Right cardiac atrium (tissue), 5 donors: ENCODE measurements at regions not wholly inside any gene's neighbourhood (a gene's known extent, or its start where the extent isn't known, plus 50 kb on each side); places are given as distances from the start of the nearest gene placed in this dataset.
"Not testable (repeated sequence)": the region's sequence is repeated elsewhere in the genome, so short reads cannot be mapped to it uniquely, and the experiment has no call there.

Source experiments
- ATAC-seq, 2 donors: fragments of 200-7000 bp; cut with Tn5 transposase; one replicate each; pipeline versions ENCODE4 v1.8.0 to v1.9.1; 2020; ENCODE audit warnings: moderate library complexity in 2 of 2, mild to moderate bottlenecking in 1 of 2
- DNase-seq, 3 donors: peaks; one replicate each; pipeline ENCODE4 v3.0.0-alpha.2; 2020
- H3K27ac ChIP-seq: one replicate; pipeline ENCODE4 v1.5.1; 2013; ENCODE audit warnings: mild to moderate bottlenecking, low read length, control low read depth, moderate library complexity
- H3K27me3 ChIP-seq: one replicate; pipeline ENCODE4 v1.6.1; 2013; ENCODE audit not compliant: control insufficient read depth, insufficient read depth
- H3K4me1 ChIP-seq: one replicate; pipeline ENCODE4 v1.6.1; 2013; ENCODE audit warnings: low read length; ENCODE audit not compliant: control insufficient read depth, insufficient read depth
- H3K4me3 ChIP-seq: one replicate; pipeline ENCODE4 v1.5.1; 2013; ENCODE audit warnings: low read length, control low read depth
- H3K9me3 ChIP-seq: one replicate; pipeline ENCODE4 v1.6.1; 2013; ENCODE audit warnings: low read length; ENCODE audit not compliant: control insufficient read depth
- WGBS: extraction: QIAGEN DNeasy Blood & Tissue Kit; methylation state at CpG from one replicate; pipeline ENCODE4 v1.1.7; 2013; 5-methylcytosine and 5-hydroxymethylcytosine counted together
- intact Hi-C, 4 donors: fragments of 100-400 bp; cut with DNase I; formaldehyde crosslinking; loops; one replicate each; pipeline versions ENCODE4 v1.11.0 to v1.14.0; 2022 to 2023
- donor health status: healthy with polysubstance abuse.
- donor health status: DM: no; HTN: yes; CAD: no.
- donor health status: DM: no; HTN: no; CAD: no.
- donor health status: DM: no; HTN: yes; CAD: no; lungs with severe emphysema.
- donor health status: DM: yes; HTN: yes; CAD: no.

DNA sequence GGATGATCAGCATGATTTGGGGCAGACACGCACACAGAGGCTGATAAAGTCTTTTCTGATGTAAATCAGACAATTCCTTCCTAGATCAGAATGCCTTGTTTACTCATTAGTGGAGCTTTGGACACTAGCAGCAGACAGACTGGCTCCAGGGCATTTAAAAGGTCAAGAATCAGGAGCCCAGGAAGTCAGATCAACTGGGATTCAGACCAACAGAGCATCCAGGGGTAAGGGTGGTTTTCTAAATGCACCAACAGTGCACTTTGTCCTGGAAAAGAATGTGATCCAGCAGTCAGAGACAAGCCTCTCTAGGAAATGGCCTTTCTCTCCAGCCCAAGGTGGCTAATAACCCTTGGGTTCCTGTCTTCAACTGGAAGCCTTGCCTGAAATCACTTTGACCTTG lies 405.3 kb downstream of the MED13L start:
- Histone ChIP-seq H3K27me3 (no peaks in the 10 kb centered on the region), H3K27ac (no peak overlapping the region), H3K9me3 (no peaks in the 10 kb centered on the region), H3K4me3 (no peak overlapping the region), H3K4me1 (no peaks in the 10 kb centered on the region)
- WGBS, result 46% methylated on average over 1 of the region's 1 CpG
- intact Hi-C loops, result no loop called here
- DNase-seq (no peak), ATAC-seq (no peak)

GRCh38 chr12:115871714-115872113 lies 405.8 kb downstream of the MED13L start:
- WGBS, result 52% methylated on average over 3 of the region's 3 CpGs
- H3K27ac ChIP-seq, result no peak overlapping the region
- intact Hi-C loops, result no loop called here

GRCh38 chr12:115870510-115870909 lies 407.0 kb downstream of the MED13L start:
- Histone ChIP-seq H3K27me3 (no peaks in the 10 kb centered on the region), H3K4me1 (no peaks in the 10 kb centered on the region), H3K9me3 (no peaks in the 10 kb centered on the region), H3K27ac (peak overlapping the region; percentile 78), H3K4me3 (no peak overlapping the region)
- intact Hi-C loops, result no loop called here
- DNase-seq, result peak in 1 of 3 donors; percentile 53
- ATAC-seq, result peak; percentile 36 to 68
- 53% methylated on average over 4 of the region's 4 CpGs for WGBS

More at GRCh38 chr12:115871714-115872113, 405.8 kb downstream of the MED13L start:
- no peak for DNase-seq
- peak in 1 of 2 donors; percentile 25 for ATAC-seq
- H3K4me3 ChIP-seq, result no peak overlapping the region
- H3K9me3 ChIP-seq, result no peaks in the 10 kb centered on the region
- H3K4me1 ChIP-seq, result no peaks in the 10 kb centered on the region
- no peaks in the 10 kb centered on the region for H3K27me3 ChIP-seq

DNA sequence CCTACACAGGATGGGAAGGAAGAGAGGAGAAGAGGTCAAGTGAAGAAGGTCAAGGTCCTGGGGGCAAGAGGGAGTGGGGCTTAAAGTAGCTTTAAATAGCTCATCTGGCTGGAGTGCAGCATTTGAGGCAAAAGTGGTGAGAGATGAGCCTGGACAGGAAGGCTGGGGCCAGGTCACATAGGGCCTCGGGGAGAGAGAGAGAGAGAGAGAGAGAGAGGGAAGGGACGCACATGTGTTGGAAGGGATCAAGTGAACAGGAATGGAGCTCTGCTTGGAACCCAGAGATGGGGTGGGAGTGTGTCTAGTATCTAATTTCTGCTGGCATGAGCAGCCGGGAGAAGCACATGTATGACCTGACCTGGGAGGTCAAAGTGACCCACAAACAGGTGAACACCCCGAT lies 407.5 kb downstream of the MED13L start:
- Histone ChIP-seq H3K4me1 (no peaks in the 10 kb centered on the region), H3K27ac (peak overlapping the region; percentile 78), H3K9me3 (no peaks in the 10 kb centered on the region), H3K4me3 (no peak overlapping the region), H3K27me3 (no peaks in the 10 kb centered on the region)
- ATAC-seq (peak; percentile 39 to 58), DNase-seq (no peak)
- WGBS, result 47% methylated on average over 4 of the region's 4 CpGs
- intact Hi-C loops, result no loop called here

GRCh38 chr12:115869604-115870003 lies 407.9 kb downstream of the MED13L start:
- no peak for ATAC-seq
- H3K4me3 ChIP-seq, result no peak overlapping the region
- no peaks in the 10 kb centered on the region for H3K4me1 ChIP-seq
- peak overlapping the region; percentile 61 for H3K27ac ChIP-seq
- no peak for DNase-seq
- no peaks in the 10 kb centered on the region for H3K9me3 ChIP-seq
- intact Hi-C loops, result no loop called here
- WGBS, result 71% methylated on average over 5 of the region's 5 CpGs
- H3K27me3 ChIP-seq, result no peaks in the 10 kb centered on the region

GRCh38 chr12:115868624-115869023 lies 408.9 kb downstream of the MED13L start:
- no peaks in the 10 kb centered on the region for H3K9me3 ChIP-seq
- H3K27me3 ChIP-seq, result no peaks in the 10 kb centered on the region
- DNase-seq, result no peak
- H3K27ac ChIP-seq, result no peak overlapping the region
- no peak overlapping the region for H3K4me3 ChIP-seq
- ATAC-seq, result no peak
- WGBS, result 78% methylated on average over 6 of the region's 6 CpGs
- intact Hi-C loops, result no loop called here
- H3K4me1 ChIP-seq, result no peaks in the 10 kb centered on the region

GRCh38 chr12:115867854-115868253 lies 409.6 kb downstream of the MED13L start:
- H3K27ac ChIP-seq, result no peak overlapping the region
- DNase-seq (no peak), ATAC-seq (no peak)
- WGBS, result 79% methylated on average over 4 of the region's 4 CpGs
- intact Hi-C loops, result no loop called here
- no peak overlapping the region for H3K4me3 ChIP-seq
- H3K4me1 ChIP-seq, result no peaks in the 10 kb centered on the region
- no peaks in the 10 kb centered on the region for H3K9me3 ChIP-seq
- H3K27me3 ChIP-seq, result no peaks in the 10 kb centered on the region

GRCh38 chr12:115866909-115867525 lies 410.5 kb downstream of the MED13L start:
- Histone ChIP-seq H3K4me3 (no peak overlapping the region), H3K27ac (peak overlapping the region; percentile 28), H3K4me1 (no peaks in the 10 kb centered on the region), H3K9me3 (no peaks in the 10 kb centered on the region), H3K27me3 (no peaks in the 10 kb centered on the region)
- 69% methylated on average over 6 of the region's 6 CpGs for WGBS
- ATAC-seq (no peak), DNase-seq (no peak)
- intact Hi-C loops, result no loop called here

GRCh38 chr12:115866281-115866680 lies 411.2 kb downstream of the MED13L start:
- DNase-seq, H3K4me3 ChIP-seq, H3K9me3 ChIP-seq, H3K4me1 ChIP-seq, H3K27ac ChIP-seq, ATAC-seq, intact Hi-C loops, H3K27me3 ChIP-seq: not testable (repeated sequence)
- 91% methylated on average over 3 of the region's 3 CpGs for WGBS

DNA sequence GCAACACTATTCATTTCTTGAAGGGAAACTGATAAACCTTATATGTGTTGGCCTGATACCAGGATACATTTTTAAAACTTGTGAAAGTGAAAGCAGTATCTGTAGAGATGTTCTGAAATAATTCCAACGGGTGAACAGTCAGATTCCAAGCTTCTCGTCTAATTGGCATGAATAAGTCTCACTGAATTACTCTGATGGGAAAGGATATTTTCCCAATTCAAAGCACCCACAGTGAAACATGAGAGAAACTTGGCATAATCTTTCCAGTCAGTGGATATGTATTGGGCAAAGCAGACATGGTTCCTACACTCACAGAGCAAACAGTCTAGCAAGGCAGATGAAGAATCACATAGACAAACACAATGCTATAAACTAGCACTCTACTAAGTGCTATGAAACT lies 413.1 kb downstream of the MED13L start:
- Histone ChIP-seq H3K4me1 (peaks cover under 1% of the 10 kb centered on the region), H3K27me3 (no peaks in the 10 kb centered on the region), H3K9me3 (no peaks in the 10 kb centered on the region), H3K4me3 (no peak overlapping the region), H3K27ac (no peak overlapping the region)
- 12% methylated on average over 2 of the region's 2 CpGs for WGBS
- intact Hi-C loops, result no loop called here
- peak in 1 of 2 donors; percentile 38 for ATAC-seq
- no peak for DNase-seq

GRCh38 chr12:115860619-115861018 lies 416.9 kb downstream of the MED13L start:
- ATAC-seq (no peak), DNase-seq (no peak)
- Histone ChIP-seq H3K27me3 (no peaks in the 10 kb centered on the region), H3K9me3 (no peaks in the 10 kb centered on the region), H3K4me1 (peaks cover 7% of the 10 kb centered on the region), H3K27ac (no peak overlapping the region), H3K4me3 (no peak overlapping the region)
- WGBS, result 77% methylated on average over 3 of the region's 3 CpGs
- intact Hi-C loops, result no loop called here

DNA sequence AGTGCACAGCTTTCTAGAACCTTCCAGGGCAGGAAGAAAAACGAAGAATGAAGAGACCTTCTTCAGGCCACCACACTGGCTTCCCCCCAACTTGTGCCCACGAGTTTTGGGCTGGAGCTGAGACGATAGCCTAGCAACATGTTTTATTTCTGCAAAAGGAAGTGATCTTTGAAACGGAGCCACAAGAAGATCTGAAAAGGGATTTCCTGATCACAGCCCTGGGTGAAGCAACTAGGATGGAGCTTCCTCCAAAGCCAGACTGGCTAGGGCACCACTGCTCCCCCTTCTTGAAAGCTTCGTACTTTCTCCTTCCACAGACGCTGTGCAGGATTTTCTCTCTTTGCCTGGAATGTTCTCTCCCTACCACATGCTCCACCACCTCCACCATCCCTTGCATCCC lies 418.3 kb downstream of the MED13L start:
- H3K9me3 ChIP-seq, result no peaks in the 10 kb centered on the region
- H3K27ac ChIP-seq, result no peak overlapping the region
- DNase-seq, result no peak
- WGBS, result 40% methylated on average over 6 of the region's 6 CpGs
- H3K4me1 ChIP-seq, result peaks cover 7% of the 10 kb centered on the region
- no peak for ATAC-seq
- intact Hi-C loops, result no loop called here
- no peak overlapping the region for H3K4me3 ChIP-seq
- H3K27me3 ChIP-seq, result no peaks in the 10 kb centered on the region
